CD4-positive, alpha-beta memory T cell (primary cell): ENCODE measurements at regions not wholly inside any gene's neighbourhood (a gene's known extent, or its start where the extent isn't known, plus 50 kb on each side); places are given as distances from the start of the nearest gene placed in this dataset.

ENCODE experiments used
- CTCF ChIA-PET: fragments of 350-600 bp; sonication (Branson Sonifier 250); formaldehyde crosslinking; loops from one replicate; lab custom pipeline; 2021; ENCODE audit warnings: inconsistent platforms; ENCODE audit not compliant: partially characterized antibody; lab: Charles Lee
- POLR2A ChIA-PET: fragments of 350-600 bp; sonication (Branson Sonifier 250); formaldehyde crosslinking; loops from one replicate; lab custom pipeline; 2021; ENCODE audit not compliant: partially characterized antibody; lab: Charles Lee
- DNase-seq, 5 donors: peaks; one replicate each; pipeline versions ENCODE4 v3.0.0 to v3.0.0-alpha.2; 2020 to 2022; ENCODE audit warnings: mixed read lengths in 1 of 5
- H3K27ac ChIP-seq: one replicate; pipeline ENCODE4 v1.7.0; 2013; ENCODE audit warnings: low read depth, low read length
- H3K27me3 ChIP-seq: 2 replicates; pipeline ENCODE4 v1.7.0; 2013; ENCODE audit warnings: mild to moderate bottlenecking, low read length, moderate library complexity; ENCODE audit not compliant: insufficient read depth
- H3K36me3 ChIP-seq: 2 replicates; pipeline ENCODE4 v1.7.0; 2013; ENCODE audit warnings: mild to moderate bottlenecking, low read length, moderate library complexity; ENCODE audit not compliant: insufficient read depth
- H3K4me1 ChIP-seq: 2 replicates; pipeline ENCODE4 v1.7.0; 2013; ENCODE audit warnings: mild to moderate bottlenecking, low read length, moderate library complexity; ENCODE audit not compliant: insufficient read depth
- H3K4me3 ChIP-seq, 2 donors: one replicate each; pipeline ENCODE4 v1.7.0; 2013; ENCODE audit warnings: low read length in 2 of 2, mild to moderate bottlenecking in 1 of 2
- H3K9me3 ChIP-seq, 2 donors: one replicate each; pipeline ENCODE4 v1.7.0; 2013; ENCODE audit warnings: low read length in 2 of 2, control low read depth in 1 of 2; ENCODE audit not compliant: control insufficient read depth in 1 of 2
- H3K27ac Mint-ChIP-seq, 7 donors: one replicate each; pipeline ENCODE4 v1.8.0; 2020 to 2021; ENCODE audit warnings: mixed read lengths in 7 of 7, mild to moderate bottlenecking in 6 of 7, inconsistent platforms in 3 of 7, moderate library complexity in 3 of 7
- H3K27me3 Mint-ChIP-seq, 2 donors: one replicate each; pipeline ENCODE4 v1.8.0; 2020 to 2021; ENCODE audit warnings: mixed read lengths in 2 of 2
- H3K36me3 Mint-ChIP-seq, 2 donors: one replicate each; pipeline ENCODE4 v1.8.0; 2020 to 2021; ENCODE audit warnings: mixed read lengths in 2 of 2, inconsistent platforms in 1 of 2, mild to moderate bottlenecking in 1 of 2
- H3K4me1 Mint-ChIP-seq, 4 donors: one replicate each; pipeline ENCODE4 v1.8.0; 2020 to 2021; ENCODE audit warnings: mixed read lengths in 4 of 4, mild to moderate bottlenecking in 1 of 4
- H3K4me3 Mint-ChIP-seq, 8 donors: one replicate each; pipeline ENCODE4 v1.8.0; 2020 to 2021; ENCODE audit warnings: mixed read lengths in 8 of 8, mild to moderate bottlenecking in 7 of 8, moderate library complexity in 6 of 8, inconsistent platforms in 3 of 8
- H3K9me3 Mint-ChIP-seq, 8 donors: one replicate each; pipeline ENCODE4 v1.8.0; 2020 to 2021; ENCODE audit warnings: mixed read lengths in 8 of 8, mild to moderate bottlenecking in 5 of 8, inconsistent platforms in 3 of 8, moderate library complexity in 1 of 8
- intact Hi-C: fragments of 100-400 bp; cut with micrococcal nuclease; formaldehyde crosslinking; loops from one replicate; pipeline ENCODE4 v1.15.1; 2023

GRCh38 chr7:56175771-56176170 is 59.6 kb upstream of the NUPR2 start:
- H3K27ac ChIP-seq = no peak overlapping the region
- ChIA-PET CTCF (no interaction called here), POLR2A (no interaction called here)
- no peaks in the 10 kb centered on the region for H3K27me3 ChIP-seq
- Mint-ChIP-seq H3K27me3 (peaks cover 12 to 16% of the 10 kb centered on the region in 2 donors), H3K4me1 (peaks cover 0 to 2% (median 0%) of the 10 kb centered on the region in 4 donors), H3K36me3 (no peaks in the 10 kb centered on the region), H3K27ac (no peak overlapping the region), H3K4me3 (no peak overlapping the region), H3K9me3 (peaks cover 0 to 4% (median 0%) of the 10 kb centered on the region in 8 donors)
- H3K9me3 ChIP-seq = no peaks in the 10 kb centered on the region
- DNase-seq = no peak
- no peak overlapping the region for H3K4me3 ChIP-seq
- no peaks in the 10 kb centered on the region for H3K36me3 ChIP-seq
- no peaks in the 10 kb centered on the region for H3K4me1 ChIP-seq
- intact Hi-C loops = no loop called here

GRCh38 chr7:56174875-56175760 is 58.9 kb upstream of the NUPR2 start:
- Mint-ChIP-seq H3K9me3 (peaks cover 0 to 4% (median 0%) of the 10 kb centered on the region in 8 donors), H3K4me3 (no peak overlapping the region), H3K27ac (no peak overlapping the region), H3K27me3 (peaks cover 12 to 16% of the 10 kb centered on the region in 2 donors), H3K4me1 (peaks cover 0 to 2% (median 0%) of the 10 kb centered on the region in 4 donors), H3K36me3 (no peaks in the 10 kb centered on the region)
- H3K4me3 ChIP-seq = no peak overlapping the region
- intact Hi-C loops = no loop called here
- H3K27ac ChIP-seq = no peak overlapping the region
- H3K4me1 ChIP-seq = no peaks in the 10 kb centered on the region
- CTCF ChIA-PET = no interaction called here
- no peaks in the 10 kb centered on the region for H3K36me3 ChIP-seq
- no peaks in the 10 kb centered on the region for H3K9me3 ChIP-seq
- no peak for DNase-seq
- POLR2A ChIA-PET = no interaction called here
- H3K27me3 ChIP-seq = no peaks in the 10 kb centered on the region

GRCh38 chr7:56174346-56174874 is 58.2 kb upstream of the NUPR2 start:
- no peak overlapping the region for H3K4me3 Mint-ChIP-seq
- H3K9me3 ChIP-seq = no peaks in the 10 kb centered on the region
- POLR2A ChIA-PET = no interaction called here
- no peak overlapping the region for H3K27ac Mint-ChIP-seq
- no peak for DNase-seq
- peaks cover 0 to 2% (median 0%) of the 10 kb centered on the region in 4 donors for H3K4me1 Mint-ChIP-seq
- H3K36me3 Mint-ChIP-seq = no peaks in the 10 kb centered on the region
- no peak overlapping the region for H3K27ac ChIP-seq
- H3K4me1 ChIP-seq = no peaks in the 10 kb centered on the region
- peaks cover 12 to 13% of the 10 kb centered on the region in 2 donors for H3K27me3 Mint-ChIP-seq
- no peaks in the 10 kb centered on the region for H3K27me3 ChIP-seq
- intact Hi-C loops = no loop called here
- H3K9me3 Mint-ChIP-seq = peaks cover 0 to 4% (median 0%) of the 10 kb centered on the region in 8 donors
- H3K36me3 ChIP-seq = no peaks in the 10 kb centered on the region
- no peak overlapping the region for H3K4me3 ChIP-seq
- CTCF ChIA-PET = no interaction called here
